ENCODE measurements at regions not wholly inside any gene's neighbourhood (a gene's known extent, or its start where the extent isn't known, plus 50 kb on each side); places are given as distances from the start of the nearest gene placed in this dataset.

DNA sequence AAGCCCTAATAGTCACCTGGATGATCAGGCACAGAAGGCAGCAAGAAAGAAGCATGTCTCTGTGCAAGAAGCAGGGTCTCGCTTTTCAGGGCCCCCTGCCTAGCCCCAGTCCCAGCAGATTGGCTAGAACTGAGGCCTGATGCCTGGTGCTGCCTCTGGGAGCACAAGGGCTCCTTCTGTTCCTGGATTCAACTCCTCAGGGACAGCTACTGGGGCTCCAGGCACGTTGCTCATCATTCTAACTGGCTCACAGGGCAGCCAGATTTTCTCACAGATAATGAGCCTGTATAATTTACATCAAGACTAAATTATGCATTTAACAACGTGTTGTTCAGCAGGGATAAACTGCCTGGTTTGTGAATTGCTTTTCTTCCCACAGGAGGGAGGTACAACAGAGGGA lies 106.5 kb upstream of the PLXNC1 start:
- ATAC-seq (replicated peaks; ENCODE audit: extremely low read depth, poor library complexity, severe bottlenecking), result no peak
- peaks cover 5% of the 10 kb centered on the region for H3K9me3 Mint-ChIP-seq
- H3K27me3 Mint-ChIP-seq, result peaks cover 33% of the 10 kb centered on the region
- no peak overlapping the region for H3K4me3 Mint-ChIP-seq
- no peak for DNase-seq (ENCODE audit: low spot score in 2 of 2)
- no peaks in the 10 kb centered on the region for H3K36me3 Mint-ChIP-seq (ENCODE audit: insufficient read depth)
- H3K27ac Mint-ChIP-seq (ENCODE audit: low read depth), result no peak overlapping the region
- H3K4me1 Mint-ChIP-seq, result no peaks in the 10 kb centered on the region

DNA sequence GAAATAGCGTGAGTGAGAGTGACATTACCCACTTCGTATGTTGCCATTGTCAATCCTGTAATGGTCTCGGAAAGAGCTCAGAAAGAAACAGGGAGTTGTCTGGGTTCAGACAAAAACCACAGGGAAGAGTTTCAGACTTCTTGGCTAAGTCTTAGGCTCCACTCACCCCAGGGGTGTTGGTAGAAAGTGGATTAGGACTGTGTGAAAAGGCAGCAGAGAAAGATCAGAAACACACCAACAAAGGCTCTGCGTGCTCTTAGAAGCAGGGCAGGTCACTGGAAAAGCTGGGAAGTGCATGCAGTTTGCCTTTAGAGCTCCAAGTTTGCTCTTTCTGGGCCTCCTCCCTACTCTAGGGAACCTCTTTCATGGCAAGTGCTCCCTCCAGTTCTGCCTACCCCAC lies 106.1 kb upstream of the PLXNC1 start:
- Mint-ChIP-seq H3K27me3 (peaks cover 28% of the 10 kb centered on the region), H3K4me3 (no peak overlapping the region), H3K4me1 (no peaks in the 10 kb centered on the region), H3K9me3 (peaks cover 5% of the 10 kb centered on the region), H3K36me3 (ENCODE audit: insufficient read depth) (no peaks in the 10 kb centered on the region), H3K27ac (ENCODE audit: low read depth) (no peak overlapping the region)
- ATAC-seq (replicated peaks; ENCODE audit: extremely low read depth, poor library complexity, severe bottlenecking) (no peak), DNase-seq (ENCODE audit: low spot score in 2 of 2) (no peak)

- H3K27me3 Mint-ChIP-seq, result peaks cover 37% of the 10 kb centered on the region
- no peaks in the 10 kb centered on the region for H3K36me3 Mint-ChIP-seq (ENCODE audit: insufficient read depth)
- no peak overlapping the region for H3K27ac Mint-ChIP-seq (ENCODE audit: low read depth)
- H3K9me3 Mint-ChIP-seq, result peaks cover 5% of the 10 kb centered on the region
- ATAC-seq (replicated peaks; ENCODE audit: extremely low read depth, poor library complexity, severe bottlenecking), result no peak
- no peak for DNase-seq (ENCODE audit: low spot score in 2 of 2)
- no peaks in the 10 kb centered on the region for H3K4me1 Mint-ChIP-seq
- H3K4me3 Mint-ChIP-seq, result no peak overlapping the region
Measured at GRCh38 chr12:94046626-94047410, 101.6 kb upstream of the PLXNC1 start.

DNA sequence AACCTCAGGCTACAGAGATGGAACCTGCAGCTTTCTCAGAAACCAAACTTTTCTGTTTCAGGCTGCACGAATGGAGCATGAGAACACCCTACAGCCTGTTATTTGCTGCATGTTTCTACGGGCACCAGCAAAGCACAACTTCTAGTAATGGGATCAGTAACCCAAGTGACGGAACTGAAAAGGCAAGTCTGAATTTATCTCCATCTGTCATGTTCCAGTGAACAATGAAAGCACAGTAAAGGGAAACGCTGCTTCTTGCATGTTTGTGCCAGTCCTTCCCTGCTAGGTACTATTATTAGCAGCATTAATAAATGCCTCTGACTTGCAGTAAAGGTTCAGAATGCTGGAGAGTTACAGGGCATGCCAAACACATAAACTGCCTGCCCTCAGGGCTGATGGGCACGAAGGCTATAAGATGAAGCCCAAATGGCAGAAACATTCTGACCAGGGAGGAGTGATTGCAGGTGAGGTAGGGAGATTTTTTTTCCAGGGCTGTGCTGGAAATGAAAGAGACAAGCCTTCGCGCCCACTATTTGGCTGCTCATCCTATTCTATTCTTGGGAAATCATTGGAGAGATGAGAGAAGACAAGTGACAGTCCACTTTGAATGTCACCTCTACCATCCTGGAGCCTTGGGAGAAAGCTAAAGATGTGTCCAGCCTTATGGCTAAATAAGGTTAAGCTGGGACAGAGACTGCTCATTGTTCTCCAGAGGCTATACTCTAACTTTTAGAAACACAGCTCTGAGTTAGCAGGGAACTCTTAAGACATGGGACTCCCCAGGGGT lies 100.4 kb upstream of the PLXNC1 start:
- H3K36me3 Mint-ChIP-seq (ENCODE audit: insufficient read depth), result no peaks in the 10 kb centered on the region
- peaks cover 5% of the 10 kb centered on the region for H3K9me3 Mint-ChIP-seq
- H3K27me3 Mint-ChIP-seq, result peaks cover 29% of the 10 kb centered on the region
- no peak for ATAC-seq (replicated peaks; ENCODE audit: extremely low read depth, poor library complexity, severe bottlenecking)
- no peaks in the 10 kb centered on the region for H3K4me1 Mint-ChIP-seq
- no peak overlapping the region for H3K4me3 Mint-ChIP-seq
- no peak for DNase-seq (ENCODE audit: low spot score in 2 of 2)
- H3K27ac Mint-ChIP-seq (ENCODE audit: low read depth), result no peak overlapping the region

DNA sequence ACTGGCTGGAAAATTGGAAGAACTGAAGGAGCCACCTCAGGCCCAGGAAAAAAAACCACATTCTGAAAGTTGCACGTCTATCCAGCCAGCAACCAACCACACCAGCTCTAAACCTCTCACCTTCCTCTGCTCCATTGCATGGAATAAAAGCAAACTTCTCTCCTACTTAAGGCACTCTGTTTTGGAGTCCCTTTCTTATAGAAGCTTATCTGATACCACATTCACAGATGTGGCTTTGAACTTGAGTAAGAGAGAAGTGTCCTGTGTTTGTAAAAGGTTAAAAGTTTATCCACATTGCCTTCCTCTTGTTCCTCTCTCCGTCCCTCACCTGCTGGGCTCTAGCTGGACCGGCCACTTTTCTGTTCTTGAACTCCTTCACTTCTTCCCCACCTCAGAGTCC lies 99.6 kb upstream of the PLXNC1 start:
- peaks cover 27% of the 10 kb centered on the region for H3K27me3 Mint-ChIP-seq
- H3K9me3 Mint-ChIP-seq, result peaks cover 5% of the 10 kb centered on the region
- no peak for ATAC-seq (replicated peaks; ENCODE audit: extremely low read depth, poor library complexity, severe bottlenecking)
- no peaks in the 10 kb centered on the region for H3K36me3 Mint-ChIP-seq (ENCODE audit: insufficient read depth)
- no peaks in the 10 kb centered on the region for H3K4me1 Mint-ChIP-seq
- H3K4me3 Mint-ChIP-seq, result no peak overlapping the region
- no peak for DNase-seq (ENCODE audit: low spot score in 2 of 2)
- H3K27ac Mint-ChIP-seq (ENCODE audit: low read depth), result no peak overlapping the region

- Mint-ChIP-seq H3K9me3 (peaks cover 5% of the 10 kb centered on the region), H3K4me3 (no peak overlapping the region), H3K27me3 (peaks cover 27% of the 10 kb centered on the region), H3K27ac (ENCODE audit: low read depth) (no peak overlapping the region), H3K36me3 (ENCODE audit: insufficient read depth) (no peaks in the 10 kb centered on the region), H3K4me1 (no peaks in the 10 kb centered on the region)
- DNase-seq (ENCODE audit: low spot score in 2 of 2) (no peak), ATAC-seq (replicated peaks; ENCODE audit: extremely low read depth, poor library complexity, severe bottlenecking) (no peak)
Measured at GRCh38 chr12:94049718-94050117, 98.7 kb upstream of the PLXNC1 start.

GRCh38 chr12:94053676-94054075 lies 94.7 kb upstream of the PLXNC1 start:
- ATAC-seq (replicated peaks; ENCODE audit: extremely low read depth, poor library complexity, severe bottlenecking) (no peak), DNase-seq (ENCODE audit: low spot score in 2 of 2) (no peak)
- Mint-ChIP-seq H3K4me1 (no peaks in the 10 kb centered on the region), H3K9me3 (peaks cover 5% of the 10 kb centered on the region), H3K27ac (ENCODE audit: low read depth) (no peak overlapping the region), H3K4me3 (no peak overlapping the region), H3K36me3 (ENCODE audit: insufficient read depth) (no peaks in the 10 kb centered on the region), H3K27me3 (peaks cover 27% of the 10 kb centered on the region)

GRCh38 chr12:94055528-94055927 lies 92.8 kb upstream of the PLXNC1 start:
- ATAC-seq (replicated peaks; ENCODE audit: extremely low read depth, poor library complexity, severe bottlenecking) (no peak), DNase-seq (ENCODE audit: low spot score in 2 of 2) (no peak)
- peaks cover 28% of the 10 kb centered on the region for H3K27me3 Mint-ChIP-seq
- H3K4me3 Mint-ChIP-seq, result no peak overlapping the region
- no peak overlapping the region for H3K27ac Mint-ChIP-seq (ENCODE audit: low read depth)
- H3K9me3 Mint-ChIP-seq, result peaks cover 5% of the 10 kb centered on the region
- H3K36me3 Mint-ChIP-seq (ENCODE audit: insufficient read depth), result no peaks in the 10 kb centered on the region
- H3K4me1 Mint-ChIP-seq, result no peaks in the 10 kb centered on the region

DNA sequence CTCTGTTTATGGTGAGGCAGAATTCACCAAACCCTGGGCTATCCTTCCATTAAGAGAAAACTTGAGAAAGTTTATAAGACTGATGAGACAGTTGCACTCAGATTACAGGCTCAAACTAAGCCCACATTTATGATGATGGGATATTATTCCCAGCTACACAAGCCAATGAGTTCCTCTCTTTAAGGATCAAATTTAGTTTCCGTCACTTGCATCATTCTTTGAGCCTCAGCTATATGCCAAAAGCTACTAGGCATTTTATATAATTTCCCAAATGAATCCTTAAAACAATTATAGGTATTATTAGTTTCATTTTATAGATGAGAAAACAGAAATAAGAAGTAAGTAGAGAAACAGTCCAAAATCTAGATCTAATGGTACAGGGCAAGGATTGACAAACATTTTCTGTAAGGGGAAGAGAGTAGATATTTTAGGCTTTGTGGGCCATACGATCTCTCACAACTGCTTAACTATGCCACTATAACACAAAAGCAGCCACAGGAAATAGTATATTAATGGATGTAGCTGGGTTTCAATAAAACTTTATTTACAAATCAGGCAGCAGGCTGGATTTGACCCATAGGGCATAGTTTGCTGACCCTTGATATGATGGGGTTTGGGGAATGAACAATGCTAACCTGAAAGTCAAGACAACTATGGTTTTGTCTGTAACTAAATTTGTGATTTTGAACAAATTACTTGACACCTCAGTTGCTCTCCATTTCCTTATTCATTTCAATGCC lies 91.8 kb upstream of the PLXNC1 start:
- H3K4me1 Mint-ChIP-seq, result no peaks in the 10 kb centered on the region
- H3K27ac Mint-ChIP-seq (ENCODE audit: low read depth), result no peak overlapping the region
- H3K36me3 Mint-ChIP-seq (ENCODE audit: insufficient read depth), result no peaks in the 10 kb centered on the region
- H3K4me3 Mint-ChIP-seq, result no peak overlapping the region
- DNase-seq (ENCODE audit: low spot score in 2 of 2) (no peak), ATAC-seq (replicated peaks; ENCODE audit: extremely low read depth, poor library complexity, severe bottlenecking) (no peak)
- H3K27me3 Mint-ChIP-seq, result peaks cover 28% of the 10 kb centered on the region
- H3K9me3 Mint-ChIP-seq, result no peaks in the 10 kb centered on the region

GRCh38 chr12:94057262-94058151 lies 90.9 kb upstream of the PLXNC1 start:
- DNase-seq (ENCODE audit: low spot score in 2 of 2), result no peak
- peaks cover 32% of the 10 kb centered on the region for H3K27me3 Mint-ChIP-seq
- no peak for ATAC-seq (replicated peaks; ENCODE audit: extremely low read depth, poor library complexity, severe bottlenecking)
- no peak overlapping the region for H3K4me3 Mint-ChIP-seq
- no peaks in the 10 kb centered on the region for H3K36me3 Mint-ChIP-seq (ENCODE audit: insufficient read depth)
- H3K4me1 Mint-ChIP-seq, result no peaks in the 10 kb centered on the region
- no peaks in the 10 kb centered on the region for H3K9me3 Mint-ChIP-seq
- H3K27ac Mint-ChIP-seq (ENCODE audit: low read depth), result no peak overlapping the region

DNA sequence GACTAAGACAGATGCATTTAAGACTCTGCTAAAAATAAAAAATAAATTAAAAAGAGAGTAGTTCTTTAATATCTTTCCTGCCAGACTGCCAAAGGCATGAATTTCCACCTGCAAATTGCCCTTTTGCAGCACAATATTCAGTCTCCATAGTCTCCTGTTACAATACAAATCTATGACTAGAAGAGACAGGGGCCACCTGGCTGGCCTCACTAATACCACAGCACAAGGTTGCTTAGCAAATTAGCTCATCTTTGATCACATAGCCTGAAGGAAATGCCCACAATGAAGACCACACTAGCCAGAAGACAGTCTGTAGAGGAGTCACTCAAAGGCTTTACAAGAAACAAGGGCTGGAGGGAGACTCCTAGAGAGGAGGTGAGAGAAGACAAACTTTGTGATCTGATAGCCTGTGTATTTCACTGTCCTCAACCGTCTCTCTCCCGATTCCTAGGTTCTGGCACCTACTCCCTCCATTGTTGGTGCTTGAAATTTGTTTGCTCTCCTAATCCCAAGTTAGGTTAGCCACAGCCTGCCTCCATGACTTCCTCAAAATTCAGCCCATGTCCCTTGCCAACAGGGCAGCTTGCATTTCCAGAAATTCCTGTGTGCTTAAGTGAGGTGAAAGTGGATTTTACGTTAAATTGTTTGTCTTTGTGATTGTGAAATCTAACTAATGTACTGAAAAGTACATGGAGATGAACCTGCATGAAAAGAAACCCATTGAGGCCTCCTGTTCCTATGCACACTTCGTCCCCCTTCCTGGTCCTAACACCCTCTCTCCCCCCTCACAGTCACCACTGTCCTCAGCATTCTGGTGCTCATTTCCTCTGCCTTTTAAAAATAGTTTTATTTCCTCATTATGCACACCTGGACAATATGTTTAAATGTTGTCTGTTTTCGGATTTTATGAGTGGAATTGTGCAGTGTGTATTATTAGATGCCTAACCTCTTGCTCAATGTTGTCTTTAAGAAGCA lies 88.7 kb upstream of the PLXNC1 start:
- H3K27me3 Mint-ChIP-seq, result peaks cover 45% of the 10 kb centered on the region
- no peak overlapping the region for H3K4me3 Mint-ChIP-seq
- ATAC-seq (replicated peaks; ENCODE audit: extremely low read depth, poor library complexity, severe bottlenecking) (no peak), DNase-seq (ENCODE audit: low spot score in 2 of 2) (no peak)
- no peaks in the 10 kb centered on the region for H3K36me3 Mint-ChIP-seq (ENCODE audit: insufficient read depth)
- no peaks in the 10 kb centered on the region for H3K4me1 Mint-ChIP-seq
- no peak overlapping the region for H3K27ac Mint-ChIP-seq (ENCODE audit: low read depth)
- peaks cover 5% of the 10 kb centered on the region for H3K9me3 Mint-ChIP-seq

Measured in central memory CD8-positive, alpha-beta T cell (primary cell).